H9 (cell line): ENCODE measurements at regions not wholly inside any gene's neighbourhood (a gene's known extent, or its start where the extent isn't known, plus 50 kb on each side); places are given as distances from the start of the nearest gene placed in this dataset.

Experiments used
- DNase-seq: peaks from one replicate; pipeline ENCODE4 v3.0.0-alpha.2; 2017
- H2AFZ ChIP-seq: one replicate; pipeline ENCODE4 v1.6.1; 2013; ENCODE audit warnings: mild to moderate bottlenecking, low read length, control low read depth, moderate library complexity
- H2AK5ac ChIP-seq: 2 replicates; pipeline ENCODE4 v1.6.1; 2013; ENCODE audit warnings: low read length, control low read depth, mixed read lengths; ENCODE audit not compliant: insufficient read length
- H2BK120ac ChIP-seq: one replicate; pipeline ENCODE4 v1.6.1; 2013; ENCODE audit warnings: low read depth, mild to moderate bottlenecking, low read length, control low read depth, inconsistent platforms; ENCODE audit not compliant: poor library complexity, severe bottlenecking
- H2BK12ac ChIP-seq: 2 replicates; pipeline ENCODE4 v1.6.1; 2013; ENCODE audit warnings: low read length, control low read depth, mixed read lengths, low read depth; ENCODE audit not compliant: insufficient read length
- H2BK15ac ChIP-seq: 2 replicates; pipeline ENCODE4 v1.6.1; 2013; ENCODE audit warnings: low read depth, low read length, control low read depth
- H2BK20ac ChIP-seq: one replicate; pipeline ENCODE4 v1.6.1; 2013; ENCODE audit warnings: low read depth, mild to moderate bottlenecking, low read length, control low read depth, inconsistent platforms; ENCODE audit not compliant: poor library complexity, severe bottlenecking
- H2BK5ac ChIP-seq: 2 replicates; pipeline ENCODE4 v1.6.1; 2013; ENCODE audit warnings: low read length, control low read depth, mixed read lengths; ENCODE audit not compliant: insufficient read length
- H3K14ac ChIP-seq: 2 replicates; pipeline ENCODE4 v1.6.1; 2013; ENCODE audit warnings: low read length, control low read depth; ENCODE audit not compliant: insufficient read depth
- H3K18ac ChIP-seq: 2 replicates; pipeline ENCODE4 v1.6.1; 2013; ENCODE audit warnings: low read depth, mild to moderate bottlenecking, mixed read lengths, low read length, control low read depth; ENCODE audit not compliant: insufficient read length
- H3K23ac ChIP-seq: 2 replicates; pipeline ENCODE4 v1.6.1; 2013; ENCODE audit warnings: low read length, control low read depth, mixed read lengths, low read depth; ENCODE audit not compliant: insufficient read length
- H3K23me2 ChIP-seq: 2 replicates; pipeline ENCODE4 v1.6.1; 2013; ENCODE audit warnings: low read depth, mild to moderate bottlenecking, mixed read lengths, low read length, control low read depth; ENCODE audit not compliant: insufficient read length, poor library complexity, severe bottlenecking
- H3K27ac ChIP-seq: 2 replicates; pipeline ENCODE4 v1.5.1; 2013; ENCODE audit warnings: low read length, control low read depth, mixed read lengths, low read depth; ENCODE audit not compliant: insufficient read length
- H3K27me3 ChIP-seq: 2 replicates; pipeline ENCODE4 v1.6.1; 2013; ENCODE audit warnings: low read length, control low read depth, inconsistent platforms; ENCODE audit not compliant: insufficient read depth
- H3K4ac ChIP-seq: 2 replicates; pipeline ENCODE4 v1.6.1; 2013; ENCODE audit warnings: low read depth, mild to moderate bottlenecking, control low read depth, inconsistent platforms, low read length, moderate library complexity
- H3K4me1 ChIP-seq: 2 replicates; pipeline ENCODE4 v1.6.1; 2013; ENCODE audit warnings: low read length, control low read depth, inconsistent platforms; ENCODE audit not compliant: insufficient read depth
- H3K4me2 ChIP-seq: 2 replicates; pipeline ENCODE4 v1.6.1; 2013; ENCODE audit warnings: low read length, control low read depth, mixed read lengths; ENCODE audit not compliant: insufficient read length, insufficient read depth
- H3K56ac ChIP-seq: 2 replicates; pipeline ENCODE4 v1.6.1; 2013; ENCODE audit warnings: low read depth, mild to moderate bottlenecking, mixed read lengths, low read length, control low read depth; ENCODE audit not compliant: insufficient read length
- H3K79me1 ChIP-seq: 2 replicates; pipeline ENCODE4 v1.6.1; 2013; ENCODE audit warnings: low read depth, mild to moderate bottlenecking, moderate library complexity, low read length, control low read depth, inconsistent platforms; ENCODE audit not compliant: insufficient read depth, poor library complexity, severe bottlenecking
- H3K79me2 ChIP-seq: 2 replicates; pipeline ENCODE4 v1.6.1; 2013; ENCODE audit warnings: low read length, control low read depth, inconsistent platforms; ENCODE audit not compliant: insufficient read depth
- H3K9ac ChIP-seq: 2 replicates; pipeline ENCODE4 v1.6.1; 2013; ENCODE audit warnings: low read length, control low read depth, mixed read lengths; ENCODE audit not compliant: insufficient read length; ENCODE audit errors: extremely low read depth
- H3K9me3 ChIP-seq: one replicate; pipeline ENCODE4 v1.6.1; 2013; ENCODE audit warnings: low read depth, low read length, inconsistent platforms; ENCODE audit not compliant: control insufficient read depth
- H3T11ph ChIP-seq: one replicate; pipeline ENCODE4 v1.6.1; 2013; ENCODE audit warnings: mild to moderate bottlenecking, low read length, control low read depth, inconsistent platforms
- H4K20me1 ChIP-seq: one replicate; pipeline ENCODE4 v1.6.1; 2013; ENCODE audit not compliant: control insufficient read depth, insufficient read length, insufficient read depth
- H4K5ac ChIP-seq: 2 replicates; pipeline ENCODE4 v1.6.1; 2013; ENCODE audit warnings: low read depth, mild to moderate bottlenecking, mixed read lengths, low read length, control low read depth; ENCODE audit not compliant: insufficient read length
- H4K8ac ChIP-seq: replicated peaks from 2 replicates; pipeline ENCODE4 v1.6.1; 2013; ENCODE audit warnings: low read length, control low read depth, mixed read lengths, low read depth; ENCODE audit not compliant: insufficient read length
- H4K91ac ChIP-seq: 2 replicates; pipeline ENCODE4 v1.6.1; 2013; ENCODE audit warnings: low read depth, mild to moderate bottlenecking, moderate library complexity, mixed read lengths, low read length, control low read depth; ENCODE audit not compliant: insufficient read length
- H3K27ac Mint-ChIP-seq, 3 experiments: 2 replicates in 2 of 3; 3 replicates in 1 of 3; pipeline ENCODE4 v1.8.0; 2020 to 2021; ENCODE audit warnings: mixed read lengths in 3 of 3, mild to moderate bottlenecking in 1 of 3, moderate library complexity in 1 of 3
- H3K27me3 Mint-ChIP-seq: 2 replicates; pipeline ENCODE4 v1.8.0; 2021; ENCODE audit warnings: low read depth, mild to moderate bottlenecking, moderate library complexity, mixed read lengths
- H3K36me3 Mint-ChIP-seq, 3 experiments: 2 replicates in 2 of 3; 3 replicates in 1 of 3; pipeline ENCODE4 v1.8.0; 2020 to 2021; ENCODE audit warnings: low read depth in 3 of 3, mixed read lengths in 3 of 3; ENCODE audit not compliant: insufficient read depth in 1 of 3
- H3K4me1 Mint-ChIP-seq, 2 experiments: 2 replicates each; pipeline ENCODE4 v1.8.0; 2020; ENCODE audit warnings: mixed read lengths in 2 of 2
- H3K4me3 Mint-ChIP-seq, 2 experiments: 2 replicates in 1 of 2; 3 replicates in 1 of 2; pipeline ENCODE4 v1.8.0; 2020 to 2021; ENCODE audit warnings: mild to moderate bottlenecking in 2 of 2, mixed read lengths in 2 of 2, moderate library complexity in 1 of 2
- H3K9me3 Mint-ChIP-seq, 2 experiments: 2 replicates in 1 of 2; 3 replicates in 1 of 2; pipeline ENCODE4 v1.8.0; 2020; ENCODE audit warnings: mild to moderate bottlenecking in 2 of 2, mixed read lengths in 2 of 2, moderate library complexity in 1 of 2
- CTCF ChIP-seq: fragments of 200-600 bp; sonication (generic); conservative IDR thresholded peaks from 3 replicates; pipeline ENCODE4 v1.8.0; 2021; ENCODE audit warnings: antibody characterized with exemption, mild to moderate bottlenecking
- WGBS: extraction: QIAGEN DNeasy Blood & Tissue Kit; methylation state at CpG from one replicate; pipeline ENCODE4 v1.1.7; 2013; ENCODE audit warnings: missing lambda C conversion rate, low lambda C conversion rate, mixed read lengths; ENCODE audit not compliant: insufficient read length; ENCODE audit errors: extremely low coverage; 5-methylcytosine and 5-hydroxymethylcytosine counted together

- H4K5ac ChIP-seq = no peak overlapping the region
- H2BK15ac ChIP-seq = no peak overlapping the region
- no peaks in the 10 kb centered on the region for H3K9me3 ChIP-seq
- no peak overlapping the region for H2BK20ac ChIP-seq
- Mint-ChIP-seq H3K4me3 (no peak overlapping the region; a peak in 1 of 5 replicates), H3K9me3 (peaks cover 3 to 15% of the 10 kb centered on the region in 2 experiments; a peak in 3 of 5 replicates), H3K27me3 (no peaks in the 10 kb centered on the region), H3K27ac (0 out of 7 replicates have a peak overlapping the region, but pooled peaks of 1 of the 3 experiments have one; percentile 31), H3K4me1 (peaks cover 0 to 2% of the 10 kb centered on the region in 2 experiments; a peak in 1 of 4 replicates), H3K36me3 (no peaks in the 10 kb centered on the region; a peak in 1 of 7 replicates)
- no peaks in the 10 kb centered on the region for H3K79me1 ChIP-seq
- H3K4me2 ChIP-seq = no peak overlapping the region
- H2BK5ac ChIP-seq = no peak overlapping the region
- no peak overlapping the region for H3K56ac ChIP-seq
- H2AFZ ChIP-seq = no peak overlapping the region
- TF ChIP-seq CTCF = peak; percentile 74
- H2BK120ac ChIP-seq = no peak overlapping the region
- peak; percentile 43 for DNase-seq
- H3K27me3 ChIP-seq = no peaks in the 10 kb centered on the region
- H3T11ph ChIP-seq = no peak overlapping the region
- no peaks in the 10 kb centered on the region for H3K79me2 ChIP-seq
- no peak overlapping the region for H2AK5ac ChIP-seq
- no peak overlapping the region for H3K14ac ChIP-seq
- H3K23ac ChIP-seq = no peak overlapping the region
- H2BK12ac ChIP-seq = no peak overlapping the region
- no peaks in the 10 kb centered on the region for H4K20me1 ChIP-seq
- H3K4ac ChIP-seq = no peak overlapping the region
- no peaks in the 10 kb centered on the region for H3K23me2 ChIP-seq
- no peak overlapping the region for H3K18ac ChIP-seq
- no peak overlapping the region for H4K8ac ChIP-seq
- H3K4me1 ChIP-seq = no peaks in the 10 kb centered on the region; the same call in 1 of the 2 replicates
- H4K91ac ChIP-seq = no peak overlapping the region
- H3K9ac ChIP-seq = no peak overlapping the region
- WGBS = no CpG with 5 or more reads among the region's 3 CpGs
- no peak overlapping the region for H3K27ac ChIP-seq
Observed at GRCh38 chr10:81081887-81082620, 544.4 kb downstream of the SH2D4B start.
